Fibroblast of gingiva (primary cell): ENCODE measurements at regions not wholly inside any gene's neighbourhood (a gene's known extent, or its start where the extent isn't known, plus 50 kb on each side); places are given as distances from the start of the nearest gene placed in this dataset.

Source experiments
- DNase-seq: peaks from one replicate; pipeline ENCODE4 v3.0.0-alpha.2; 2011; ENCODE audit warnings: low read depth

DNA sequence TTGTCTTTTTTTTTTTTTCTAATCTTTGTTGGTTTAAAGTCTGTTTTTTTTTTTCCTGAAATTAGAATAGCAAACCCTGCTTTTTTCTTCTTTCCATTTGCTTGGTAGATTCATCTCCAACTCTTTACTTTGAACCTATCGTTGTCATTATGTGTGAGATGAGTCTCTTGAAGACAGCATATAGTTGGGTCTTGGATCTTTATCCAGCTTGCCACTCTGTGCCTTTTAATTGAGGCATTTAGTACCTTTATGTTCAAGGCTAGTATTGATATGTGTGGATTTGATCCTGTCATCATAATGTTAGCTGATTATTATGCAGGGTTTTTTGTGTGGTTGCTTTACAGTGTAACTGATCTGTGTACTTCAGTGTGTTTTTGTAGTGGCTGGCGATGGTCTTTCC, 383.8 kb downstream of the MAN2A1 start:
- DNase-seq: no peak

DNA sequence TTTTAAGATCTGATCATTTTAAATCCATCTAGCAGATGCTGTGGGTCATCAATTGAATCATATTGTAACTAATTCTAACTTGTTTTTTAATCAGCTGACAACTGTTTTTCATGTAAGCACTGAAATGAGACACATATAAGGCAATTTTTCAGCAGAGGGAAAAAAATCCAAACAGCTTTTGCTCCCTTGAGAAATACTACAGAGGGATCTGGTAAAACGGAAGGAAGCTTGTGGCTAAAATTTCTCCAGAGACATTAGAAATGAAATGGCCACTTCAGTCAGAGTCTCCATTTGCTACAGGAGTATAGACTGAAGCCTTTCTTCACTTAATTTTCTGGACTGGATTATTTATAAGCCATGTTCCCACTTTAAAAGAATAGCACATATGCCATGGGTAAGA, 385.9 kb downstream of the MAN2A1 start:
- no peak for DNase-seq

DNA sequence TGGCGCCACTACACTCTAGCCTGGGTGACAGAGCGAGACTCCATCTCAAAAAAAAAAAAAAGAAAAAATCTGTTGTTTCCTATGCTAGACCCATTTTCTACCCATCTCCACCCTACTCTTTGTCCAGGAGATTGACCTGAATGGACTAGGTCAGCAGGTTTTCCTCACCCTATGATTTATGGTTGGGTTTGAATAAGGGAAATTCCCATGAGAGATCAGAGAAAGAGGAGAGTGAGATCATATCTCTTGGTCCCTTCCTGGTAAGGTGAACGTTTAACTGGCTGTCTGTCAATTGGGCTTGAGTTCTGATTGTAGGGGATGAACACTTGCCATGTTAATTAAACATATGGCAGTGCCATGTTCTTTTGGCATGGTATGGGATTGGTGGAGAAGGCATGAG, 387.4 kb downstream of the MAN2A1 start:
- DNase-seq: no peak

DNA sequence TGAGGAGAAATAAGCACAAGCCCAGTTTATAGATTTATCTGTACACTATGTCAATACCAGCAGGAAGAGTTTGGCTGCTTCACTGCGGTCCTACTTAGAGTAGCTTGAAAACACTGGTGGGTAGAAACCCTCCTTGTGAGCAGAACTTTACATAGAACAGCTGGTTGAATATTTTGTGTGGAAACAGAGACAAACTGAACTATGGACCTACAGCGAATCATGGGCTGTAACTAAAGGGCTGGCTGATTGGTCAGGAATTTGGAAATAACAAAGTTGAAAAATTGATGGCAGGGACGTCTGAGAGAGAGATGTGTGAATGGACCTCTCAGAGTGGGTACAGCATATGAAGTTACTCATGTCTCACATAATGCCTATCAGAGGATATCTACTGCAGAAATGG, 392.5 kb downstream of the MAN2A1 start:
- no peak for DNase-seq

DNA sequence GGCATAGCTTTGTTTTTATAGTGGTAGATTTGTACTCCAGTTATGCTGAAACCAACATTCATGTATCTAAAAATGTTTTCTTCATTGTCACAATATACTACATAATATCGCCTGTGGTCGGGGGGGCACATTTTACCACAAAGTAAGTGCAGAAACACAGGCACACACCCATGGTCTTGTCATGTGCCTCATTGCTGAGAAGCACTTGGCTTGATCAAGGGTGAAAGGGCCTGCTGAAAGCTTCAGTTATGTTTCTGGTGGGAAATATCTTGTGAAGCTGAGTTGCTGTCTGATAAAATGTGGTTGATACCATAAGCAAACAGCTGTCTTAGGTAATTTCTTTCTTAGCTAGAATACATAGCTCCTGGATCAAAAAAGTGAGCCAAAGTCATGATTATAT, 393.1 kb downstream of the MAN2A1 start:
- DNase-seq: no peak

DNA sequence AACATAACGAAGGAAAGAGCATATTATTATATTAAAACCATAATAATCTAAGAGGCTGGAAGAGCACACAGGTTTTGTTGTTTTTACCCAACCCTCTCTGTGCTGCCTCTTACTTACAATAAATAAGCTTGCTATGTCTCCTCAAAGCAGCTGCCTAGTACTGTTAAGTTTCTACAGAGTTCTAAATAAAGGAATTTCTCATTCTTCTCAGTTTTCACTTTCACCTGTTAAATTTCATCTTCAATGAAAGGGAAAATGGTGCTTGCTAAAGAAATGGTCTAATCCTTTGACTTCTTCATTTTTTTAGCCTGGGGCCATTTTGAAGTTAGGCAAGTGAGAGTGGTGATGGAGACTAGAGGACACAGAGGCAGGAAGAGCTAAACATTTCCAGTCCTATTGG, 396.1 kb downstream of the MAN2A1 start:
- DNase-seq: no peak

DNA sequence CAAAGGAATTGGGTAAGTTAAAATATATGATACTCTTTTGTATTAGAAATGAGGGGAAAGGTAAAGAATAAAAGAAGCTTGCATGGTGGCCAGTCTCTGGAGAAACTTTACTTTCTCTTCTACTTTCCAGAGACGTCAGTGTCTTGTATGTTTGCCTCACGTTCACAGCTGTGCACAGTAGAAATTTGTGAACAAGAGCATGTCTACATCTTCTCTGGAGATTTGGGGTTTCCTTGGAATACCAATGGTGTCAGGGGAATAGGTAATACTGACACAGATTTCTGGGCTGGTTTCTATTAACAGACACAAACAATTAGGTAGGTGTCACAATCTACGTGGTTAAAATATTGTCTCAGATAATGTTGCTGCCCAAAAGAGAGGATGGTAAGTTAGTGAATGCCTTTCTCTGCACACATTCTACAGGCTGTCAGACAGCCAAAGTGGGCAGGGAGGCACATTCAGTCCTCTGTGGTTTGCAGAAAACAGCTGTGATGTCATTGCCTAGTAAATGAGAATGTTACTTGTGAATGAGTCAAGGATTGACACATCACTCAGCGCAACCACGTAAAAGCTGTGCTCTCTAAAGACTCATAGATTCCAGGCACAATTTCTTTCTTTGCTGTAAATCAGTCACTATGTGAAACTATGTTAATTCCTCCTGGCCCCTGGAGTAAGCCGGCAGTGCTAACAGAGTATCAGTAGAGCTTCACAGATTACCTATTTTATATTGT, 397.1 kb downstream of the MAN2A1 start:
- peak; percentile 99 for DNase-seq

DNA sequence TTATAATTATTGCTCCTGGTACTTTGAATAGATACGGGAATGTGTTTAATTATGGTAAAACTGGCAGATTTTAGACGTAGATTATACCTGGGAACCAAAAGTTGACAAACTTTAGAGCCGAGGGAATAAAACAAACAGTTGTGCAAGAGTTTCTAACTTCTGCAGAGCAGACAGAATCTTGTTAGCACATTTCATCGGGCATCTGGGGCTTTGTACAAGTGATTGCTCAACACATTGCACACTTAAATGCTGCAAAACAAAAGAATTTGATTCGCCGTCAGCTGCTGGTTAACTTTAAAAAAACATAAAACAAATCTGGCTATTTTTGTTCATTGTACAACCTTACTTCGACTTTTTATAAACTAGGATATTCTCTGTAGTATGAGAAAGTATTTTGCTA, 398.1 kb downstream of the MAN2A1 start:
- DNase-seq: peak; percentile 92

DNA sequence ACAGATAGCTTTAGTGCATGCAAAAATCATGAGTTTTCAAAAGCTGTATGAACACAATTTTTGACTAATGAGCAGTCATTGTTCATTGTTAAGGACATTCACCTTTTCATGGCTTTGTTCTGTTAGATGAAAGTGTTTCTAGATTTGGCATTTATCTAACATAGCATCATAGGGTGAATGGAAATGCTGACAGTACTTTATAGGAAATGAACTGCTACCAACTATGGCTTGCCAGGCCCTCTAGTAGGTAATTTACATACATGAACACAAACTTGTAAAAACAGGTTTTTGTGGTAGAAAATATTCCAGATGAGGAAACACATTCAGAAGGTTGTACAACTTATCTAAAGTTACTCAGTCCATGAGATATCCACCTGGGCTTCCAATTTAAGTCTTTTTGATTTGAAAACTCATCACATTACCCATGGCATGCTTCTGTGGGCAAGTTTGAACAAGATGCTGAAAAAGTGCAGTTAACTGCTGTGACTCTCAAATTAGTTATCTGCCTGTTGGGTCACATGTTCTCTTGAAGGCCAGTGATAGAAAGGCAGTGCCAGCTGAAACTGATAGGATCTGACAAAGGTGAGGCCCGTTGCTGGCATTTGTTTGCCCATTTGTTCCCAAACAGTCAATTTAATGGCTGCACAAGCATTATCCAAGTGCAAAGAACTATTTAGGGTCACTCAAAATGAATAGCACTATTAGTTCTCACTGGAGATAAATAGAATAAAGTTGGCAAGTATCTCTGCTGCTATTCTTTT, 399.1 kb downstream of the MAN2A1 start:
- no peak for DNase-seq

DNA sequence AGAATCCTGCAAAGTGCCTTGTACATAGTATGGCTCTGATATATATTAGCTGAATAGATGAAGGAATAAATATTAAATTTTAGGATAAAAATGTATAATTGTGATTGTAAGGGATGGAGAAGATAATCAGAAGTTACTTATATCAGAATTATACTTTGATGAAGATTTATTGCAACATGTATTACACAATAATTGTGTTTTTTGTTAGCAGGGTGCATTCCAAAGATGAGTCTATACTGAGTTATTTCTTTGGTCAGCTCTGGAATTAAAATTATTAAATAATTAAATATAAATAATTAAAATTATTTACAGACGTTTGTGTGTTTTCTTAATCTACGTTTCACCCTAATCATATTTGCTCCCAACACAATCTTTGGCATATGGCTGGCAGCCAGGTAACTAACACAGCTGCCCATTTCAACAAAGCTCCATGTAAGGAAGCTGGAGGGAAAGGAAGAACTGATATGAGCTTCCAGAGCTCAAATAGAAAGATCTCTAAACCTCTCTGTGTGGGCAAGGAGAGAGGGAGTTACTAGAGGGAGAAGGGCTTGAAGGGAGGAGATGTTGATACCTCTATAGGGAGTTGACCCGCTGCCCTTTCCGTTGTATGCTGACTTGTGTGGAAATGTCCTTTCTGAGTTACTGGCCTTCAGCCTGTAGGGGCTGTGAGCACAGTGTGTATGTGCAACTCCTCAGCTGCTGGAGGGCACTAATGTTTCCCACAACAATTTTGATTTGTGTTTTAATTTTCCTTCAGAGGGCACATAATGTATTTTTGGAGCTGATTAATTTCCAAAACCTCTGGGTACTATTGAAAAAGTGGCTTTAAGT, 403.4 kb downstream of the MAN2A1 start:
- DNase-seq: peak; percentile 58

DNA sequence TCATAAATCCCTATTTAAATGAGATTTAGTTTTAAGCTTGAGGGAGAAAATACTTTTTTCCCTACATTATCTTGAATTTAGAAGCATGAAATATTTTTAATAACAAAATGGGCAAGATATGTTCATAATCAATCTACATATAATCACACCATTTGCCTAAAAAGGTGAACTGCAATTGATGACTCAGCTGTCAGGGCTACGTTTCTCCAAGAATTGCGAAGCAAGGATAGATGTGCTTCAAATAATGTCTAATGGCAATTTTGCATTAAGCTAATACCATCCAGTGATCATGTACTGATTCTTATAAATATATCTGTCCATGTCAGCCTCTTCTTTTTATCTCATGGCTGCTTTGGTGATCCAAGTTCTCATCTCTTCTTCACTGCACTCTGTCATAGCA, 404.4 kb downstream of the MAN2A1 start:
- DNase-seq: no peak

DNA sequence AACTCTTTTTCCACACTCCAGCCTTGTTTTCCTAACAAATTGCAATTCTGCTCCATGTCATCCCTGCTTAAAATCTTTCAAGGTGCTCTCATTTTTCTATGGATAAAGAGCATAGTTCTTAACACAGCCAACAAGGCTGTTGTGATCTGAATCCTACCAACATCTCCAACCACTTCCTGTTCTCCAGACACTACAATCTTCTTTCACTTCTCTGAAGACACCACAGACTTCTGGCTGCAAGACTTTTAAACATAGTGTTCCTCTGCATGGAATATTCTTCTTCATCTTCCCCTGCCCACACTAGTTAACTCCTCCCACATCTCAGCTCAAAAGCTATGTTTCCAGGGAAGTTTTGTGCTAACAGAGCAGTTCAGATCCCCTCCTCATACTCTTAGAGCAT, 404.8 kb downstream of the MAN2A1 start:
- no peak for DNase-seq

DNA sequence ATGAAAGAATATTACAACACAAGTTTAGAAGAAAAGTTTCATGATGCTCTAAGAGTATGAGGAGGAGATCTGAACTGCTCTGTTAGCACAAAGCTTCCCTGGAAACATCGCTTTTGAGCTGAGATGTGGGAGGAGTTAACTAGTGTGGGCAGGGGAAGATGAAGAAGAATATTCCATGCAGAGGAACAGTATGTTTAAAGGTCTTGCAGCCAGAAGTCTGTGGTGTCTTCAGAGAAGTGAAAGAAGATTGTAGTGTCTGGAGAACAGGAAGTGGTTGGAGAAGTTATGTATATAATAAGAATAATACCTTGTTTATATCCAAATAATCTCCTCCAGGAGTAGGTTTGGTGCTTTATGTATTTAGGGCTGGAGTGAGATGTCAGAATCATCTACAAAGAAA, 406.7 kb downstream of the MAN2A1 start:
- no peak for DNase-seq

DNA sequence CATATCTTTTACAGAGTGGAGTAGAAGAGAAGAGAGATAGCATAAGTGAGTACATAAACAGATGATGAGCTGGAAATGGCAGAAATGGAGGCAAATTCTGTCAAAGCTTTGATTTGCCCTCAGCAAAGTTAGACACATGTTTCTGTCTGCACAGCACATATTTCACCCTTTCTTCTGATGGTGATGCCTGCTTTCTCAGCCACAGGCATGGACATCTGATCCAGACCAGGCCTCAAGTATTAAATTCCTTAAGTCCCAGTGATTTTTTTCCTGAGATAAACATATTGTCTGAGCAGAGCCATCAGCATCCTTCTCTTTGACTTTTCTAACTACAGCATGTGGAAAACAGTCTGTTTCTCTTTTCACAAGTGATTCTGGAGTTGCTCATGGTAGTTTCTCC, 409.8 kb downstream of the MAN2A1 start:
- peak; percentile 10 for DNase-seq

DNA sequence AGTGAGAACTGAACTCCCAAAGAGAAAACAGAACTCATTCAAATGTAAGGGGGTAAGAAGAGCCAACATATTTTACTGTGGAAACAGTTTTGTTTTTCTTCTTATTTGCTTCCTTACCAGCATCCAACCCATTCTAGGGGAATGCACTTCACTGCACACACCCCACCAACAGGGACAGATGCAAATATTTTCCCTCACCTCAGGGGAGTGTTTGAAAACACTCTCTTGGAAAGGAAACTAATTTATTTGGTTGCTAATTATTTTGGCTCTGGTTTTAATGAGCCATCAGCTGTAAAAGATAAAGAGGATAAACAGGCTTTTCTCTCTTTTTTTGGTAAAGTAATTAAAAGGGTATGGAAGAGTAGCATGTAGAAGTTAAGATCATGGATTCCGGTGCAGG, 413.4 kb downstream of the MAN2A1 start:
- DNase-seq: no peak

DNA sequence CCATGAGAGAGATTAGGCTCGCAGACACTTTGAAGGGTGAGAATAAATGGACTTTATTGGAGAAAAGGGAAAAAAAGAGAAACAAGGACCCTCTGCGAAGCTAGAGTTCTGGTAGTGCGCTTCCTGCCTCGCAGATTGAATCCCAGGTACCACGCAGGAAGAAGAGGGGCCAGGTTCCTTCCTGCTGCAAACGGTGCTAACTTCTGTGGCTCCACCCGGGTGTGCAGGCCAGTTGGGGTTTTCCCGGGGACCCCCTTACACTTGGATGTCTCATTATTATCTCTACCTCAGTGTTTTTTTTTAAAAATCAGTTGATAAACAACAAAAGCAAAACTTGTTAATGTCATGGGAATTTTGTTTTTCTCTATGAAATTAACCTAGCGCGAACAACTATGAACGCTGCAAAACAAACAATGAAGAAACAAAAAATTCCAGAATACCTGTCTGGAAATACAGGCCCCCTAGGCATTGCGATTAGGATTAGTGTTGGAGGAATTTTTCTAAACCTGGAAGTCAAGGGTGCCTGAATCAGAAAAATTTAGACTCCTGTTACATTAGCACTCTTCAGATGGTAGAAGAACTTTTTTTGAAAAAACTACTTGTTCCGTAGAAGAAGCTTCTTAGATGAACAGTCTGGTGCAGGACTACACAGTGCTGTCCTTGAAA, 414.5 kb downstream of the MAN2A1 start:
- DNase-seq: no peak

DNA sequence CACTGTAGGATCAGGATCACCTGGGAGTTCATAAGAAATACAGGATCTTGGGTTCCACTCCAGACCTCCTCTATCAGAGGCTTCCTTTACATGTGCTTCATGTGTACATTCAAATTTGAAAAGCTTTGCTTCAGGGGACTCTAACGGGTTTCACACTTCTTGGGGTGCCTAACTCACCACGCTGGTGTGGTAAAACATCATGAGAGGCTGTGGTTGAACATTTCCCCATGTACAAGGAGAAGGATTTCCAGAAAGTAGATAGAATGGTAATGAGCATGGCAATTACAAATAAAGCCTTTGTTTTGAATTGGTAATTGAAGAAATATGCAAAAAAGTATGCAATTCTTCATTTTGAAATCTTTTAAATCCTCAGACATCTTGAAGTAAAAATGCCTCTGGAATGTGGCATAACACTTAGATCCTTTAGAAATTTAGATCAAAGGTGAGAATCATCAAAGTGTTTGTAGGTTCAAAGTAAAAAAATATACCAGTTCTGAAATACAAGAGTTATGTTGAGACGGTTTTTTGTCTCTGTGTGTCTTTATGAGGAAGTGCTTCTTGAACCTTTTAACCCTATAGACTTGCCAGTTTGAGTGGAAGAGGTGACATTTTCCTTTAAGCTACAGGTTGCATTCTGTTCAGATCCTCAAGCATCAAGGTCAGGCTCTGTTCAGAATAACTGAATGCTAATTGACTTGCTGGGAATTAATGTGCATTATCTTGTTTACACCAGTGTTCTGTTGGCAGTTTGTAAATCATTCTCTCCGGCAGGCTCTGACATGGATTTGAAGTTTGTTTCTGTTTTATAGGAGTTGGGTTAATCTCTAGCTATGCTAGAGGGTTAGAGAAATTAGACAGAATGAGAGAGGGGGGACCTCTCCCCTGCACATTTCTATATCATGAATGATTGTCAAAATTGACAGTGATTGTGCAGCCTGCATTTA, 415.3 kb downstream of the MAN2A1 start:
- peak; percentile 52 for DNase-seq

DNA sequence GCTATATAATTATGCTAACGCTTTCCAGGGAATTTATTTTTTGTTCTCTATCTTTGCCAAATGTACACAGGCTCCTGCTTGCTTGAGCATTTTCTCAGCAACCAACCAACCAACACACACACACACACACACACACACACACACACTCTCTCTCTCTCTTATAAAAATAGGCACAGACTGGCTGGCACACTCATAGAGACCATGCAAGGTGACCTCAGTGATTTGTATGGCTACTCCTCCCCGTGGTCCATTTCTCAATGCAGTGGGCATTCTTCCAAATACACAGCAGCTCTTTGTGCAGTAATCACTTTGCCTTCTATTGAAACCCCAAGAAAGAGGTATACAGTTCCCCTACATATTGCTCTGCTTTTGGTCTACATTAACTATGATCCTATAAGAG, 416.0 kb downstream of the MAN2A1 start:
- peak; percentile 83 for DNase-seq

DNA sequence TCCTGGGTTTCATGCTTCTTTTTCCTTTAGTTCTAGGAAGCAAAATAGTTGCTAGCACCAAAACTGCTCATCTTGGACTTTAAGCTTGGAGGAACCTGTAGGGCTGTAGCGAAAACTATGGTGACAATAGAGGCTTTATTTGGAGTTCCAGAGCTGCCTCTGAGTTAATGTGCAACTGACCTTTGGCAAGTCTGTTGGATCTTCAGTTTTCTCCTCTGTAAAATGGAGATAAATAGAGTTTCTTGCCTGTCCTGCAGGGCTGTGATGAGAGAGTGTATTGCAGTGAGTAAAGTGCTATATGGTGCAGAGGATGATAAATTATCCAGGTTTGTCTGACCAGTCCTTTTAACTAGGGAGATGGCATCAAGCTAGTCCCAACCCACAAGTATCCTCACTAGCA, 417.0 kb downstream of the MAN2A1 start:
- DNase-seq: no peak

DNA sequence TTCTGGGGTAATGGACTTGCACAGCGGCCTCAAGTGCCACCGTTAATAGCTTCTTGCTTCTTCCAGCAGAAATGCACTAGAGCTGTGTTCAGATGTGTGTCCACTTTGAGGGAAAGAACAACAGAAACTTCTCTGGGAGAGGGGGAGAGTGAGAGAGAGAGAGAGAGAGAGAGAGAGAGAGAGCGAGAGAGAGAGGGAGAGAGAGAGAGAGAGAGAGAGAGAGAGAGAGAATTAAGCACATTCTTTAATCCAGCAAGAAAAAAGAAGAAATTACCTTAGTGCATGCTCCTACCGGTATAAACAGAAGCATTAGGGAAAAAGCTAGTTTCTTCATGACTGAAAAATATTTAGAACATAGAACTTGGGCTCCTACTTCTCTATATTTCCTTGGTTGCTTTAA, 418.8 kb downstream of the MAN2A1 start:
- no peak for DNase-seq

DNA sequence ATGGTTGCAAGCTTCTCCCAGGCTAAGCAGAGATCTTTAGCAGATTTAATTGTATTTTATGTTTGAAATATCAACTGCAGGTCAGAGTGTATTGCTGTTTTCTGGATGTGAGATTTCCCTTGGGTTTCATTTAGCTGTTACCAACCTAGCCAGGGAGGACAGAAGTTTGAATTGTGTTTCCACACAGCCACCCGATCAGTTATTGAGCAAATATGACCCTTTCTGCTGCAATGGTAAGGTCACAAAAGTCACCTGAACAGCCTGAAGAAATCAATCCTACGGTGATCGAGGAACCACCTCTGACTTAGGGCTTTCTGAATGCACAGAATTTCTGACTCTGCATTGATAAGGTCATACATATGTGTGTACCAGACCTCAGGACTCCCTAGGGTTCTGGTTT, 419.9 kb downstream of the MAN2A1 start:
- DNase-seq: no peak
